ACHN (cell line): ENCODE measurements at regions not wholly inside any gene's neighbourhood (a gene's known extent, or its start where the extent isn't known, plus 50 kb on each side); places are given as distances from the start of the nearest gene placed in this dataset.

Experiments
- DNase-seq: peaks from one replicate; pipeline ENCODE4 v3.0.0-alpha.2; 2015
- in situ Hi-C: cut with HindIII; loops from 2 replicates; pipeline ENCODE4 v1.10.0; 2017; ENCODE audit warnings: low sequenced_read_pairs, low pct_ligation_motif_present, low pct_unique_long_range_greater_than_20kb

DNA sequence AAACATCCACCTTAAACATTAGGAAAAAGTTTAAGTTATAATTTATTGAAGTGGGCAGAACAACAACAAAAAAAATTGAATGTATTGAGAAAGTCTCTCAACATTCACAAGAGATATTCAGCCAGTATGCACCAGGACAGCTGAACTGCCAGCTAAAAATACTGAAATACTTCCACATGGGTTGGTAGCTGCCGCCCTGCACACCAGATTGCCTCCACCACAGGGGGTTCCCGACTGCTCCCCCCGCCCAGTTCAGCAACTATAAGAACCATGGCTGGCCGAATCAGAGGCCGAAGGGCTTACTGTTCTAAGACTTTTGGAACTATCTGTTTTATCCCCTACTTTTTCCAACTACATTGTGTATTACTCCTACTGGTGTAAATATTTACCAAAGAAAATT, 150.0 kb upstream of the LRP1B start:
- no peak for DNase-seq
- in situ Hi-C loops: no loop called here

DNA sequence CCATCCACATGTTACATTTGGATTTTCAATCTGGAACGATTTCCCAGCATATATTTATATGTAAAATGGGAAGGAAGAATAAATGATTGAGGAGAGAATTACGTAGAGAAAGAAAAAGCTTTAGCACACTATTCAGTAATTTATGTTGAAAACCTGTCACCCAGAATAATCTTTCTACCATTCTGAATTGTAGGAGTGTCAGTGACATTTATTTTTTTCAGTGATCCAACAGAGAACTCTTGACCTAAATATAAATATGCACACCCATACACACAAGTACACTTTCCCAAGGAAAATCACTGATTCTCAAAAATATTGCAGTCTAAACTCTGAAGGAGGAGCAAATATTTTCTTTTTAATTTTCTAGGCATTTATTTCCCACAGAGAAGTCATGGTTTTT, 140.2 kb upstream of the LRP1B start:
- DNase-seq: no peak

GRCh38 chr2:142270291-142270690, 139.5 kb upstream of the LRP1B start:
- DNase-seq: no peak
- in situ Hi-C loops: no loop called here

More for the DNA sequence above, 140.2 kb upstream of the LRP1B start:
- in situ Hi-C loops: no loop called here

DNA sequence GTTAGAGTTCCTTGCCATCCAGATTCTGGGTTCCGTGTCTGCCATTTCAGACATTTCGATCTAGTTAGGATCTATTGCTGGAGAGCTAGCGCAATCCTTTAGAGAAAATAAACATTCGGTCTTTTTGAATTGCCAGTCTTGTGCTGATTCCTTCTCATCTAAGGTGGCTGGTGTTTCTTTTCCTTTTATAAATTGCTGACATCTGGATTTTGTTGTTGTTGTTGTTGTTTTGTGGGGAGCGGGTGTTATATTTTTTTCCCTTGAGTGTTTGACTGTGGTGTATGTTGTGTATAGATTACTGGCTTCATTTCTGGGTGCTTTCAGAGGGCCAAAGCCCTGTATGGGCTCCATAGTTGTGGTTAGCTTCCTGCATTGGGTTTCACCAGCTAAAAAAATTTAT, 128.5 kb upstream of the LRP1B start:
- no peak for DNase-seq
- in situ Hi-C loops: no loop called here

DNA sequence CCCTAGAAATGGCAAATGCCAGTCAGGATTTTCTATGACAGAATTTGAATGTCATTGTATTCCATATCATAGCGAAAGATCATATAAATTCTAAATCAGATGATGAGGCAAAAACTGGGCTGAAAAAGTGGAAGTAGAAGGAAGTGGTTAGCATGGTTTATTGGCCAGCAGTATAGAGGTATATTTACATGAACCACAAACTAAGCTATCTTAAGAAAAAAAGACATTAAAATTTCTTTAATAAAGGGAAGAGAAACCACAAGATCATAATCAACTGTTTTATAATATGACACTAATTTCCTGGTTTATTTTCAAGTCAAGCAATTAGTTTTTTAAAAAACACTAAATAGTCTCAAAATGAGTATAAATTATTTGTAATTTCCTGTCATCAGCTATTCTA, 123.2 kb upstream of the LRP1B start:
- DNase-seq: no peak
- in situ Hi-C loops: no loop called here

GRCh38 chr2:142241016-142241415, 110.2 kb upstream of the LRP1B start:
- in situ Hi-C loops: no loop called here
- no peak for DNase-seq

DNA sequence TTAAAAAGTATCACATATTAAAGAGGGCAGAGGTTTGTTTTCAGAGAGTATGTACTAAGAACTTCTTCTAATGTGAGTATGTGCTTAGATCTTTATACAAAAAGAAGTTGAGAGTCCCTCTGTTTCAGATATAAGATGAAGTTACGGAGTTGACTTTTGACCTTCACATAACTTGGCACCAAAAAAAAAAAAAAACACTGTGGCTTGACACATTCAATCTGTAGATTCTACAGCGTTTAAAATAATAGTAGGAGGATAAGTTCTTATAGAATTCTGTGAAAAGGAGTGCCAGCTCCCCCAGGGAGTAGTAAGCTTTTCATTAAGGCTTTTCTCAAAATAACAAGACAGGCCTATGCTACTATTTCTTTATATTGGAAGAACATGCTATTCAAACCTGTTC, 105.4 kb upstream of the LRP1B start:
- no peak for DNase-seq
- in situ Hi-C loops: no loop called here

DNA sequence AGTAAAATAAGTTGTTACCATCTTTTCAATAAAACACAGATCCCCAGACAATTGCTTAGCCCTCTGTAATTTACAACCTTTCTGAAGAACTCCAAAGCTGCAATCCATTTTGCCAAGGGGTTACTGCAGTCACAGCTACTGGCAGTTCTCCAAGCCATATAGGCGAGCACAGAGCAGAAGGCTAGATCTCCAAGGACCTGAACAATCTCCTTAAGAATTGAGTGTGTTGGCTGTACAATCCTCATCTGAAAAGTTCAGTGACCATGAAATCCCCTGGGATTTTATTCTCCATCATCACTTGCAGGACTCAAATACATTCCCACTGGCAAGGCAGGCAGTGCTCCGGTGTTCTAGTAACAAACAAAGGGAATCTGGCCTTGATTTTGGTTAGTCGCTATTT, 103.9 kb upstream of the LRP1B start:
- in situ Hi-C loops: no loop called here
- no peak for DNase-seq

GRCh38 chr2:142223309-142223708, 92.5 kb upstream of the LRP1B start:
- in situ Hi-C loops: no loop called here
- DNase-seq: no peak

DNA sequence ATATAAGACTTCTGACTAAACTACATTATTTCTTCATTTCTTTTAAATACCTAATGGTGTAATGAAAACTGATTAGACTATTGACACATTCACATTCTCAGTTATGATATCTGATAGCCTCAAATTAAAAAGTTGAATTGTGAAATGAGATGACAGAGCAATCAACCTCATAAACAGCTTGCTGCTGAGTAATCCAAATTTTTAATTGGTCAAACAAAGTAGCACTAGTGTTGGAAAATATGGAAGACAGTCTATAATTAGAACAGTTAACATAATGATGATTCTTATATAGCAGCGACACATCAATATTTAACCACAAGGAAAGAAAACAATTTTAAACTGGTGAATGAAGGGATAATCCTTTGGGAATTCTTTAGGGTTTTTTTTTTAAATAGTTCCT, 91.9 kb upstream of the LRP1B start:
- no peak for DNase-seq

GRCh38 chr2:142220901-142221300, 90.1 kb upstream of the LRP1B start:
- no peak for DNase-seq
- in situ Hi-C loops: no loop called here

More for the DNA sequence above, 91.9 kb upstream of the LRP1B start:
- in situ Hi-C loops: no loop called here

DNA sequence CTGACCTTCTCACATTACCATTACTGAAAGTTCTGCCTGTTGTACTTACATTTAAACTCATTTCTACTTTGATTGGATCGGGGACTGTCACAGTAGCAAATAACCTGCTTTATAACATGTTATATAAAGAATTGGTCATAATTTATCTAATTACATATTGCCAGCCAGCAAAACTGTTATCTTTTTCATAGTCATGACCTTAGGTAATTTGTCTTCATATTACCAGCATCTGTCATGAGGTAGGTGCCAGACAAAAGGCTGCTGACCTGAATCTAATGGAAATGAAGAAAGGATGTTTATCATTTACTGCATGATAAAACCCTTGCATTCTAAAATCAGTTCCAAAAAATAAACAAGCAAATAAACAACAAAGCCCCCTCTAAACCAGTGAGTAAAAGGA, 89.4 kb upstream of the LRP1B start:
- in situ Hi-C loops: no loop called here
- no peak for DNase-seq

- in situ Hi-C loops: no loop called here
- peak; percentile 10 for DNase-seq
Measured at GRCh38 chr2:142218471-142218870, 87.7 kb upstream of the LRP1B start.

GRCh38 chr2:142217804-142218203, 87.0 kb upstream of the LRP1B start:
- in situ Hi-C loops: no loop called here
- DNase-seq: no peak

- no peak for DNase-seq
- in situ Hi-C loops: no loop called here
Measured at GRCh38 chr2:142200062-142200461, 69.2 kb upstream of the LRP1B start.

DNA sequence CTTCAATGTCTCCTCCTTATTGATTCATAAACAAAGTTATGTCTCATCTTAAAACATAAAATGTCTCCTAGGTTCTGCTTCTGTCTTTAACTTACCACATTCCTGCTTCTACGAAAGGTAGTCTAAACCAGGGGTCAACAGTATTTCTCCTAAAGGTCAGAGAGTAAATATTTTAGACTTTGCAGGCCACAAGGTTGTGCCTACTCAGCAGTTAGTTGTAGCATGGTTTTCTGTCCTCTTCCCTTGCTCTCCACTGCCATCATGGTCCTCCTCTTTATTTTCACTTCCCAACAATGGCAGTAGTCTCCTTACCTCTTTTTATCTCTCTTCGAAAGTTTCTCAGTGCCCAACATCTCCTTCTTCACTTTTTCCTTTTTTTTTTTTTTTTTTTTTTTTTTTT, 68.3 kb upstream of the LRP1B start:
- no peak for DNase-seq
- in situ Hi-C loops: no loop called here

DNA sequence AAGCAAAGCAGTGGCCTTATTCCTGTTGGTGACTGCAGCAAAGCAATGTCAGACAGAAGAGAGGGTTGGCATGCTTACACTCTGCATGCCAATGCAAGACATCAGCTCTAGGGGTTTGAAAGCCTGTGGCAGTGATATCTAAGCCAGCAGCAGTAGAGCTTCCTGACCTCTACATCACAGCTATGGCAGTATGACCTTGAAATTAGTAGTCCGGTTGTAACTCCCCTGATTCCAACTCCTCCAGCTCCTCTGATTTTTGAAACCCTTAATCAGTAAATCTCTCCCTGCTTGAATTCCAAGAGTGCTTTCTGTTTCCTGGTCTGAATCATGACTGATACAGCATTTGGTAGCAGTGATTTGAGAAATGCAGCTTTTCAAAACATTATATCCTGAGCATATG, 60.0 kb upstream of the LRP1B start:
- DNase-seq: peak; percentile 27
- in situ Hi-C loops: no loop called here

DNA sequence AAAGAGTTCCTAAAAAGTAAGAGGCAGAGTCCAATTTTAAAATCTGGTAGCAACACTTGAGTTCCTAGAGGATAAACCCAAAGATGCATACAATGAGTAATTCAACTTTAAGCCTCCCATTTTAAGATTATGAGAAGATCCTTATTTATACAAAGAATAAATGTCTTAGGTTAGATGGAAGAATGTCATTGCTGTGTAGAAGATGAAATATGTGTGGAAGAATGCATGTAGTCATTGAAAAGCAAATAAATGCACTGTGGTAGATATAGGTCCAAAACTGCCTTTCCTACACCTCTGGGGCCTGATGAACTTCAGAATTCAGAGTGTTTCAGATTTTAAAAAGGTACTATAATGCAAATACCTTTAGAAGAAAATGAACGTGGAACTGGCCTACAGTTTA, 58.7 kb upstream of the LRP1B start:
- DNase-seq: no peak
- in situ Hi-C loops: no loop called here

DNA sequence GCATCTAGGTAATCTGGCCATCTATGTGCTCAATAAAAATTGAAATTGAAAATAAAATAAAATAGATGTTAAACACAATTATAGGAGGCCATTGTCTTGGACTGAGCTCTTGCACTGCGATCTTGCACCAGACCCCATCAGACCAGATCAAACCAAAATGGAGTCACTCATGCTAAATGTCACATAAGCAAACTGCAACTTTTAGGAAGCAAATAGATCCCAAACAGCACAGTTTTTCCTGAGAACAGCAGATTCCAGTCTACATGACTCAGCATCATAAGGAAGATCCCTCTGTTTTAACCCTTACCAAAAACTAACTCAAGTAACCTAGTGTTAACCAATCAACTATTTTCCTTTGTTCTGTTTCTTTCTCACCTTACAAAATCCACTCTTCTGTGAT, 57.7 kb upstream of the LRP1B start:
- in situ Hi-C loops: no loop called here
- no peak for DNase-seq

- peak; percentile 66 for DNase-seq
- in situ Hi-C loops: no loop called here
Measured at GRCh38 chr2:142180820-142181533, 50.2 kb upstream of the LRP1B start.
